Trophoblast cell (in vitro differentiated cells and primary cell): ENCODE measurements at regions not wholly inside any gene's neighbourhood (a gene's known extent, or its start where the extent isn't known, plus 50 kb on each side); places are given as distances from the start of the nearest gene placed in this dataset.
"Not testable (repeated sequence)": the region's sequence is repeated elsewhere in the genome, so short reads cannot be mapped to it uniquely, and the experiment has no call there.

Experiments
- DNase-seq, 2 donors: peaks; one replicate each; pipeline ENCODE4 v3.0.0-alpha.2; 2016
- H2AFZ ChIP-seq: 2 replicates; pipeline ENCODE4 v1.6.1; 2013; ENCODE audit warnings: low read length, moderate library complexity, mild to moderate bottlenecking; ENCODE audit not compliant: insufficient read depth, poor library complexity
- H2AK5ac ChIP-seq: 2 replicates; pipeline ENCODE4 v1.6.1; 2013; ENCODE audit warnings: mild to moderate bottlenecking, low read length
- H2BK120ac ChIP-seq: 2 replicates; pipeline ENCODE4 v1.6.1; 2013; ENCODE audit warnings: low read length, mild to moderate bottlenecking, moderate library complexity; ENCODE audit not compliant: insufficient read depth, poor library complexity
- H2BK12ac ChIP-seq: 2 replicates; pipeline ENCODE4 v1.6.1; 2013; ENCODE audit warnings: mild to moderate bottlenecking, low read length, moderate library complexity
- H2BK5ac ChIP-seq: 2 replicates; pipeline ENCODE4 v1.6.1; 2013; ENCODE audit warnings: low read length, low read depth, moderate library complexity, mild to moderate bottlenecking; ENCODE audit not compliant: poor library complexity
- H3K14ac ChIP-seq: 2 replicates; pipeline ENCODE4 v1.6.1; 2013; ENCODE audit warnings: mild to moderate bottlenecking, low read length
- H3K18ac ChIP-seq: 2 replicates; pipeline ENCODE4 v1.6.1; 2013; ENCODE audit warnings: mild to moderate bottlenecking, low read length
- H3K23ac ChIP-seq: 2 replicates; pipeline ENCODE4 v1.6.1; 2013; ENCODE audit warnings: low read length
- H3K27ac ChIP-seq: 2 replicates; pipeline ENCODE4 v1.5.1; 2013; ENCODE audit warnings: low read depth, mild to moderate bottlenecking, inconsistent platforms, low read length, moderate library complexity
- H3K27me3 ChIP-seq: 2 replicates; pipeline ENCODE4 v1.6.1; 2013; ENCODE audit warnings: inconsistent platforms, mild to moderate bottlenecking, low read length, moderate library complexity; ENCODE audit not compliant: insufficient read depth
- H3K36me3 ChIP-seq, 2 experiments: 1 replicate in 1 of 2; 2 replicates in 1 of 2; pipeline ENCODE4 v1.6.1; 2013; ENCODE audit warnings: low read length in 2 of 2, mild to moderate bottlenecking in 2 of 2, moderate library complexity in 1 of 2; ENCODE audit not compliant: insufficient read depth in 2 of 2, control insufficient read depth in 1 of 2
- H3K4ac ChIP-seq: 2 replicates; pipeline ENCODE4 v1.6.1; 2013; ENCODE audit warnings: low read depth, mild to moderate bottlenecking, low read length, moderate library complexity
- H3K4me1 ChIP-seq, 2 experiments: 1 replicate in 1 of 2; 2 replicates in 1 of 2; pipeline ENCODE4 v1.6.1; 2013; ENCODE audit warnings: low read length in 2 of 2, mild to moderate bottlenecking in 2 of 2, moderate library complexity in 1 of 2; ENCODE audit not compliant: insufficient read depth in 2 of 2, control insufficient read depth in 1 of 2
- H3K4me2 ChIP-seq: 2 replicates; pipeline ENCODE4 v1.6.1; 2013; ENCODE audit warnings: inconsistent platforms, mild to moderate bottlenecking, low read length, moderate library complexity
- H3K4me3 ChIP-seq: 2 replicates; pipeline ENCODE4 v1.5.1; 2013; ENCODE audit warnings: mild to moderate bottlenecking, low read depth, low read length, inconsistent platforms
- H3K79me1 ChIP-seq: one replicate; pipeline ENCODE4 v1.6.1; 2013; ENCODE audit warnings: low read length
- H3K79me2 ChIP-seq: 2 replicates; pipeline ENCODE4 v1.6.1; 2013; ENCODE audit warnings: low read length, mild to moderate bottlenecking; ENCODE audit not compliant: control insufficient read depth, insufficient read depth, poor library complexity
- H3K9ac ChIP-seq: 2 replicates; pipeline ENCODE4 v1.6.1; 2013; ENCODE audit warnings: mild to moderate bottlenecking, low read length
- H3K9me3 ChIP-seq: 2 replicates; pipeline ENCODE4 v1.6.1; 2013; ENCODE audit warnings: low read depth, mild to moderate bottlenecking, control low read depth, inconsistent platforms, low read length; ENCODE audit not compliant: insufficient read depth
- H4K12ac ChIP-seq: 2 replicates; pipeline ENCODE4 v1.6.1; 2013; ENCODE audit warnings: low read depth, mild to moderate bottlenecking, low read length, moderate library complexity
- H4K8ac ChIP-seq: 2 replicates; pipeline ENCODE4 v1.6.1; 2013; ENCODE audit warnings: low read depth, mild to moderate bottlenecking, low read length, moderate library complexity
- H4K91ac ChIP-seq: one replicate; pipeline ENCODE4 v1.6.1; 2013; ENCODE audit warnings: low read depth, mild to moderate bottlenecking, low read length, moderate library complexity
- WGBS: extraction: QIAGEN DNeasy Blood & Tissue Kit; methylation state at CpG from one replicate; pipeline ENCODE4 v1.1.7; 2013; ENCODE audit warnings: missing lambda C conversion rate; ENCODE audit not compliant: insufficient read length, insufficient coverage; ENCODE audit errors: extremely low coverage; 5-methylcytosine and 5-hydroxymethylcytosine counted together

GRCh38 chr5:174539823-174540222, 184.6 kb upstream of the MSX2 start:
- H4K91ac ChIP-seq: not testable (repeated sequence)

GRCh38 chr5:174542037-174542436, 182.3 kb upstream of the MSX2 start:
- H4K91ac ChIP-seq: no peak overlapping the region
- H2AK5ac ChIP-seq: no peak overlapping the region
- no peaks in the 10 kb centered on the region for H3K27me3 ChIP-seq
- WGBS: no CpG with 5 or more reads among the region's 3 CpGs
- no peak overlapping the region for H3K4me3 ChIP-seq
- no peak overlapping the region for H3K27ac ChIP-seq
- no peak overlapping the region for H2BK120ac ChIP-seq
- no peak overlapping the region for H3K14ac ChIP-seq
- no peaks in the 10 kb centered on the region for H3K79me1 ChIP-seq
- H3K23ac ChIP-seq: no peak overlapping the region
- H2BK12ac ChIP-seq: no peak overlapping the region
- H2AFZ ChIP-seq: no peak overlapping the region
- no peak overlapping the region for H3K4ac ChIP-seq
- H4K8ac ChIP-seq: no peak overlapping the region
- no peak overlapping the region for H3K9ac ChIP-seq
- no peaks in the 10 kb centered on the region for H3K4me1 ChIP-seq
- no peaks in the 10 kb centered on the region for H3K79me2 ChIP-seq
- H4K12ac ChIP-seq: no peak overlapping the region
- no peak for DNase-seq
- H3K36me3 ChIP-seq: no peaks in the 10 kb centered on the region
- H3K4me2 ChIP-seq: no peak overlapping the region
- no peak overlapping the region for H3K18ac ChIP-seq
- no peak overlapping the region for H2BK5ac ChIP-seq
- H3K9me3 ChIP-seq: no peaks in the 10 kb centered on the region

More at GRCh38 chr5:174539823-174540222, 184.6 kb upstream of the MSX2 start:
- not testable (repeated sequence) for H2BK5ac ChIP-seq, H2BK120ac ChIP-seq, H3K4me2 ChIP-seq, H3K79me1 ChIP-seq, H3K14ac ChIP-seq, H3K36me3 ChIP-seq, H3K4ac ChIP-seq, H3K23ac ChIP-seq, H3K27me3 ChIP-seq, H3K18ac ChIP-seq, H3K9ac ChIP-seq, H4K8ac ChIP-seq, H4K12ac ChIP-seq, H2BK12ac ChIP-seq, H3K9me3 ChIP-seq, H3K79me2 ChIP-seq, DNase-seq, H3K4me1 ChIP-seq, H2AFZ ChIP-seq, H3K27ac ChIP-seq, H3K4me3 ChIP-seq, H2AK5ac ChIP-seq
- WGBS: no CpG with 5 or more reads among the region's 5 CpGs

GRCh38 chr5:174542471-174542870, 181.9 kb upstream of the MSX2 start:
- H3K27ac ChIP-seq: no peak overlapping the region
- WGBS: no CpG with 5 or more reads among the region's 10 CpGs
- H3K14ac ChIP-seq: no peak overlapping the region
- H3K36me3 ChIP-seq: no peaks in the 10 kb centered on the region
- no peaks in the 10 kb centered on the region for H3K79me1 ChIP-seq
- H3K27me3 ChIP-seq: no peaks in the 10 kb centered on the region
- no peaks in the 10 kb centered on the region for H3K4me1 ChIP-seq
- no peak overlapping the region for H4K91ac ChIP-seq
- no peak overlapping the region for H3K9ac ChIP-seq
- H3K18ac ChIP-seq: no peak overlapping the region
- H3K4me3 ChIP-seq: no peak overlapping the region
- H2BK12ac ChIP-seq: no peak overlapping the region
- H2BK120ac ChIP-seq: no peak overlapping the region
- H2AFZ ChIP-seq: no peak overlapping the region
- no peak overlapping the region for H4K8ac ChIP-seq
- no peaks in the 10 kb centered on the region for H3K79me2 ChIP-seq
- H3K9me3 ChIP-seq: no peaks in the 10 kb centered on the region
- no peak overlapping the region for H2AK5ac ChIP-seq
- DNase-seq: no peak
- no peak overlapping the region for H3K4ac ChIP-seq
- H2BK5ac ChIP-seq: no peak overlapping the region
- no peak overlapping the region for H3K23ac ChIP-seq
- no peak overlapping the region for H4K12ac ChIP-seq
- H3K4me2 ChIP-seq: no peak overlapping the region

GRCh38 chr5:174545926-174546325, 178.5 kb upstream of the MSX2 start:
- Histone ChIP-seq H3K4me3 (no peak overlapping the region), H3K27me3 (no peaks in the 10 kb centered on the region), H3K14ac (no peak overlapping the region), H2AFZ (no peak overlapping the region), H2BK120ac (no peak overlapping the region), H3K9ac (no peak overlapping the region), H4K91ac (no peak overlapping the region), H3K9me3 (no peaks in the 10 kb centered on the region), H3K79me2 (no peaks in the 10 kb centered on the region), H3K23ac (no peak overlapping the region), H3K36me3 (no peaks in the 10 kb centered on the region), H3K27ac (no peak overlapping the region), H3K4me2 (no peak overlapping the region), H4K12ac (no peak overlapping the region), H2AK5ac (no peak overlapping the region), H2BK12ac (no peak overlapping the region), H2BK5ac (no peak overlapping the region), H3K4ac (no peak overlapping the region), H3K4me1 (peaks cover 0 to 3% of the 10 kb centered on the region in 2 experiments), H3K79me1 (no peaks in the 10 kb centered on the region), H4K8ac (no peak overlapping the region), H3K18ac (no peak overlapping the region)
- no CpG with 5 or more reads among the region's 3 CpGs for WGBS
- DNase-seq: no peak
